ENCODE measurements at regions not wholly inside any gene's neighbourhood (a gene's known extent, or its start where the extent isn't known, plus 50 kb on each side); places are given as distances from the start of the nearest gene placed in this dataset.

DNA sequence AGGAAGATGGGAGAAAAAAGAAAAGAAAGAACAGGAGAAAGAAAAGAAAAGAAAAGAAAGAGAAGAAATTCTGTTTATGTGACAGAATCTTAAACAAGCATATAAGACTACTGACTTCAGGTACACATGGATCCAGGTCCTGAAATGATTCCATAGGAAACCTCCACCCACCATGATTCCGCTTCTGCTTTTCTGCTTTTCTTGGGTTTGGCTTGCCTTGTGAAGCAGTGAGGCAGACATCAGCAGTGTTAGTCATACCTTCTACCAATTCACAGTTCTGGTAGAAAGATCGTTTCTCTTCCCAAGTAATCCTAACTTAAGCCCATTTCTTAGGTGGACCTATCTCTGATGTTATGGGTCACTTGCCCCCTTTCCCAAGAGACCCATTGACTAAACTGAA, 660.1 kb upstream of the RBFOX1 start:
- no peaks in the 10 kb centered on the region for H3K36me3 ChIP-seq
- no peaks in the 10 kb centered on the region for H3K9me3 ChIP-seq
- no peak for TF ChIP-seq POLR2A (IDR thresholded peaks at IDR 0.05)
- H3K27me3 ChIP-seq = no peaks in the 10 kb centered on the region
- no peak overlapping the region for H3K4me3 ChIP-seq
- H3K27ac ChIP-seq = no peak overlapping the region
- DNase-seq = no peak
- no peaks in the 10 kb centered on the region for H3K4me1 ChIP-seq

DNA sequence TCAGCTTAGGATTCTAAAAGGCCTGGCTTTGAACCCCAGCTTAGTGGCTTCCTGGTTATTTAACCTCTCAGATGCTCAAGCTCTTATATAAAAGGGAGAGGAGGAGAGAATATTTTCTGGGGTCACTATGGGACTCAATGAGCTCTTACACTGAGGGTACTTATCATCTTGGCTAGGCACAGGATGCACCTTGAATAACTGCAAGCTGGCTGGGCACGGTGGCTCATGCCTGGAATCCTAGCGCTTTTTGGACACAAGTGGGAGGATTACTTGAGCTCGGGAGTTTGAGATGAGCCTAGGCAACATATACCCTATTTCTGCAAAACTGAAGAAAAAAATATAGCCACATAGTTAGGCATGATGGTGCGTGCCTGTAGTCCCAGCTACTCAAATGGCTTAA, 665.3 kb upstream of the RBFOX1 start:
- Histone ChIP-seq H3K4me1 (no peaks in the 10 kb centered on the region), H3K36me3 (no peaks in the 10 kb centered on the region), H3K9me3 (no peaks in the 10 kb centered on the region), H3K27me3 (no peaks in the 10 kb centered on the region), H3K4me3 (no peak overlapping the region), H3K27ac (no peak overlapping the region)
- no peak for TF ChIP-seq POLR2A (IDR thresholded peaks at IDR 0.05)
- TF ChIP-seq, protein P1, sequence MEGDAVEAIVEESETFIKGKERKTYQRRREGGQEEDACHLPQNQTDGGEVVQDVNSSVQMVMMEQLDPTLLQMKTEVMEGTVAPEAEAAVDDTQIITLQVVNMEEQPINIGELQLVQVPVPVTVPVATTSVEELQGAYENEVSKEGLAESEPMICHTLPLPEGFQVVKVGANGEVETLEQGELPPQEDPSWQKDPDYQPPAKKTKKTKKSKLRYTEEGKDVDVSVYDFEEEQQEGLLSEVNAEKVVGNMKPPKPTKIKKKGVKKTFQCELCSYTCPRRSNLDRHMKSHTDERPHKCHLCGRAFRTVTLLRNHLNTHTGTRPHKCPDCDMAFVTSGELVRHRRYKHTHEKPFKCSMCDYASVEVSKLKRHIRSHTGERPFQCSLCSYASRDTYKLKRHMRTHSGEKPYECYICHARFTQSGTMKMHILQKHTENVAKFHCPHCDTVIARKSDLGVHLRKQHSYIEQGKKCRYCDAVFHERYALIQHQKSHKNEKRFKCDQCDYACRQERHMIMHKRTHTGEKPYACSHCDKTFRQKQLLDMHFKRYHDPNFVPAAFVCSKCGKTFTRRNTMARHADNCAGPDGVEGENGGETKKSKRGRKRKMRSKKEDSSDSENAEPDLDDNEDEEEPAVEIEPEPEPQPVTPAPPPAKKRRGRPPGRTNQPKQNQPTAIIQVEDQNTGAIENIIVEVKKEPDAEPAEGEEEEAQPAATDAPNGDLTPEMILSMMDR (IDR thresholded peaks at IDR 0.05) = no peak
- no peak for DNase-seq

DNA sequence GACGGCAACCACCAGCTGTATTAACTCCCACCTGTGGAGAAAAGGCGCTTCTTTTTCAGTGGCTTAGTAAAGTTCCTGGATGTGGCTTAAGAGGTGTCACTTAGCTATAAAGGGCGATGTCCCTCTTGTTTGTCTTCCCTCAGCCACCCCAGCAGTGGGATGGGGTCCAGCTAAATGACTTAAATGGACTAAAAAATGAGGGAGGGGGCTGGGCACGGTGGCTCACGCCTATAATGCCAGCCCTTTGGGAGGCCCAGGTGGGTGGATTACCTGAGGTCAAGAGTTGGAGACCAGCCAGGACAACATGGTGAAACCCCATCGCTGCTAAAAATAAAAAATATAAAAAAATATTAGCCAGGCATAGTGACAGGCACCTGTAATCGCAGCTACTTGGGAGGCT, 667.5 kb upstream of the RBFOX1 start:
- TF ChIP-seq, protein P1 (IDR thresholded peaks at IDR 0.05) = no peak

DNA sequence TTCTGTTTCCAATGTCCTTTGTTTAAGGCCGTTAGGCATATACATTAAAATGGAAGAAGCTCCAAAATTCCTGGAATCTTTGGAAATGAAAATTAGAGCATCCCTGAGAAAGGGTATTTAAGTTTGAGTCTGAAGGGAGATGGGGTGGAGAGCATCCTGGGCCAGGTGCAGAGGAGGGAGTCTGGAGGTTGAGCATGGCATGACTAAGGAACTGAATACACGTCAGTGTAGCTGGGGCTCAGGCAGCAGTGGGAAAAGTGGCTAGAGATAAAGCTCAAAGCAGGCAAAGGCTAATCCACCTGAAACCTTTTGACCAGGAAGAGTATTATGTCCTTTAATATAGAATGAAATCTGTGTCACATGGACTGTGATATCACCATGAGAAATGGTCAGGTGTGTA, 669.0 kb upstream of the RBFOX1 start:
- no peak for DNase-seq

More for the DNA sequence above, 667.5 kb upstream of the RBFOX1 start:
- no peak overlapping the region for H3K4me3 ChIP-seq
- no peak for DNase-seq
- no peak overlapping the region for H3K27ac ChIP-seq
- no peaks in the 10 kb centered on the region for H3K4me1 ChIP-seq
- no peaks in the 10 kb centered on the region for H3K36me3 ChIP-seq
- no peaks in the 10 kb centered on the region for H3K27me3 ChIP-seq
- no peaks in the 10 kb centered on the region for H3K9me3 ChIP-seq

DNA sequence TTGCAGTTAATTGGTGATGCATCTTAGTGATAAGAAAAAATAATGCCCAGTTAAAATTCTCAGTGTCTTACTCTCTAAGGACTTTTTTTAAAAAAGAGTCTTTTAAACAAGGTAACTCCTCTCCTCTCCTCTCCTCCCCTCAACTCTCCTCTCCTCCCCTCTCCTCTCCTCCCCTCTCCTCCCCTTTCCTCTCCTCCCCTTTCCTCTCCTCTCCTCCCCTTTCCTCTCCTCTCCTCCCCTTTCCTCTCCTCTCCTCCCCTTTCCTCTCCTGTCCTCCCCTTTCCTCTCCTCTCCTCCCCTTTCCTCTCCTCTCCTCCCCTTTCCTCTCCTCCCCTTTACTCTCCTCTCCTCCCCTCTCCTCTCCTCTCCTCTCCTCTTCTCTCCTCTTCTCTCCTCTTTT, 675.9 kb upstream of the RBFOX1 start:
- H3K9me3 ChIP-seq = no peaks in the 10 kb centered on the region
- H3K4me1 ChIP-seq = no peaks in the 10 kb centered on the region
- DNase-seq = no peak
- H3K4me3 ChIP-seq = no peak overlapping the region
- no peaks in the 10 kb centered on the region for H3K36me3 ChIP-seq
- no peak overlapping the region for H3K27ac ChIP-seq
- H3K27me3 ChIP-seq = no peaks in the 10 kb centered on the region
- TF ChIP-seq, protein P1 (IDR thresholded peaks at IDR 0.05) = no peak

More for the DNA sequence above, 669.0 kb upstream of the RBFOX1 start:
- H3K27me3 ChIP-seq = no peaks in the 10 kb centered on the region
- H3K27ac ChIP-seq = no peak overlapping the region
- no peaks in the 10 kb centered on the region for H3K36me3 ChIP-seq
- no peaks in the 10 kb centered on the region for H3K4me1 ChIP-seq
- H3K9me3 ChIP-seq = no peaks in the 10 kb centered on the region
- no peak overlapping the region for H3K4me3 ChIP-seq
- TF ChIP-seq, protein P1 (IDR thresholded peaks at IDR 0.05) = no peak
- TF ChIP-seq POLR2A (IDR thresholded peaks at IDR 0.05) = no peak

DNA sequence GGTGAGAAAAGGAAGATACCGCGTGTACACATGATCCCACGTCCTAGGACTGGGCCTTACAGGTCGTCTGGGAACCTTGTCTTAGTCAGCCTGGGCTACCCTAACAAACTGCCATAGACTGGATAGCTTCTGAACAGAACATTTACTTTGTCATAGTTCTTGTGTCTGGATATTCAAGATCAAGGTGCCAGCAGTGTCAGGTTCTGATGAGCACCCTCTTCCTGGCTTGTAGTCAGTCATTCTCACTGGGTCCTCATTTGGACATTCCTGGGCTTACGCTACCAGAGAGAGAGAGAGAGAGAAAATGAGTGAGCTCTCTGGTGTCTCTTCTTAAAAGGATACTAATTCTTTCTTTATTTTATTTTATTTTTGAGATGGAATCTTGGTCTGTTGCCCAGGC, 685.8 kb upstream of the RBFOX1 start:
- no peaks in the 10 kb centered on the region for H3K27me3 ChIP-seq
- TF ChIP-seq POLR2A (IDR thresholded peaks at IDR 0.05) = no peak
- TF ChIP-seq, protein P1 (IDR thresholded peaks at IDR 0.05) = no peak
- DNase-seq = no peak
- H3K4me1 ChIP-seq = peaks cover 0 to 2% (median 0%) of the 10 kb centered on the region in 4 donors
- H3K27ac ChIP-seq = no peak overlapping the region
- H3K36me3 ChIP-seq = no peaks in the 10 kb centered on the region
- no peaks in the 10 kb centered on the region for H3K9me3 ChIP-seq
- H3K4me3 ChIP-seq = no peak overlapping the region
